H9 (cell line): ENCODE measurements at regions not wholly inside any gene's neighbourhood (a gene's known extent, or its start where the extent isn't known, plus 50 kb on each side); places are given as distances from the start of the nearest gene placed in this dataset.

ENCODE experiments used
- DNase-seq: peaks from one replicate; pipeline ENCODE4 v3.0.0-alpha.2; 2017
- H2AFZ ChIP-seq: one replicate; pipeline ENCODE4 v1.6.1; 2013; ENCODE audit warnings: mild to moderate bottlenecking, low read length, control low read depth, moderate library complexity
- H2AK5ac ChIP-seq: 2 replicates; pipeline ENCODE4 v1.6.1; 2013; ENCODE audit warnings: low read length, control low read depth, mixed read lengths; ENCODE audit not compliant: insufficient read length
- H2BK120ac ChIP-seq: one replicate; pipeline ENCODE4 v1.6.1; 2013; ENCODE audit warnings: low read depth, mild to moderate bottlenecking, low read length, control low read depth, inconsistent platforms; ENCODE audit not compliant: poor library complexity, severe bottlenecking
- H2BK12ac ChIP-seq: 2 replicates; pipeline ENCODE4 v1.6.1; 2013; ENCODE audit warnings: low read length, control low read depth, mixed read lengths, low read depth; ENCODE audit not compliant: insufficient read length
- H2BK15ac ChIP-seq: 2 replicates; pipeline ENCODE4 v1.6.1; 2013; ENCODE audit warnings: low read depth, low read length, control low read depth
- H2BK20ac ChIP-seq: one replicate; pipeline ENCODE4 v1.6.1; 2013; ENCODE audit warnings: low read depth, mild to moderate bottlenecking, low read length, control low read depth, inconsistent platforms; ENCODE audit not compliant: poor library complexity, severe bottlenecking
- H2BK5ac ChIP-seq: 2 replicates; pipeline ENCODE4 v1.6.1; 2013; ENCODE audit warnings: low read length, control low read depth, mixed read lengths; ENCODE audit not compliant: insufficient read length
- H3K14ac ChIP-seq: 2 replicates; pipeline ENCODE4 v1.6.1; 2013; ENCODE audit warnings: low read length, control low read depth; ENCODE audit not compliant: insufficient read depth
- H3K18ac ChIP-seq: 2 replicates; pipeline ENCODE4 v1.6.1; 2013; ENCODE audit warnings: low read depth, mild to moderate bottlenecking, mixed read lengths, low read length, control low read depth; ENCODE audit not compliant: insufficient read length
- H3K23ac ChIP-seq: 2 replicates; pipeline ENCODE4 v1.6.1; 2013; ENCODE audit warnings: low read length, control low read depth, mixed read lengths, low read depth; ENCODE audit not compliant: insufficient read length
- H3K23me2 ChIP-seq: 2 replicates; pipeline ENCODE4 v1.6.1; 2013; ENCODE audit warnings: low read depth, mild to moderate bottlenecking, mixed read lengths, low read length, control low read depth; ENCODE audit not compliant: insufficient read length, poor library complexity, severe bottlenecking
- H3K27ac ChIP-seq: 2 replicates; pipeline ENCODE4 v1.5.1; 2013; ENCODE audit warnings: low read length, control low read depth, mixed read lengths, low read depth; ENCODE audit not compliant: insufficient read length
- H3K27me3 ChIP-seq: 2 replicates; pipeline ENCODE4 v1.6.1; 2013; ENCODE audit warnings: low read length, control low read depth, inconsistent platforms; ENCODE audit not compliant: insufficient read depth
- H3K4ac ChIP-seq: 2 replicates; pipeline ENCODE4 v1.6.1; 2013; ENCODE audit warnings: low read depth, mild to moderate bottlenecking, control low read depth, inconsistent platforms, low read length, moderate library complexity
- H3K4me1 ChIP-seq: 2 replicates; pipeline ENCODE4 v1.6.1; 2013; ENCODE audit warnings: low read length, control low read depth, inconsistent platforms; ENCODE audit not compliant: insufficient read depth
- H3K4me2 ChIP-seq: 2 replicates; pipeline ENCODE4 v1.6.1; 2013; ENCODE audit warnings: low read length, control low read depth, mixed read lengths; ENCODE audit not compliant: insufficient read length, insufficient read depth
- H3K56ac ChIP-seq: 2 replicates; pipeline ENCODE4 v1.6.1; 2013; ENCODE audit warnings: low read depth, mild to moderate bottlenecking, mixed read lengths, low read length, control low read depth; ENCODE audit not compliant: insufficient read length
- H3K79me1 ChIP-seq: 2 replicates; pipeline ENCODE4 v1.6.1; 2013; ENCODE audit warnings: low read depth, mild to moderate bottlenecking, moderate library complexity, low read length, control low read depth, inconsistent platforms; ENCODE audit not compliant: insufficient read depth, poor library complexity, severe bottlenecking
- H3K79me2 ChIP-seq: 2 replicates; pipeline ENCODE4 v1.6.1; 2013; ENCODE audit warnings: low read length, control low read depth, inconsistent platforms; ENCODE audit not compliant: insufficient read depth
- H3K9ac ChIP-seq: 2 replicates; pipeline ENCODE4 v1.6.1; 2013; ENCODE audit warnings: low read length, control low read depth, mixed read lengths; ENCODE audit not compliant: insufficient read length; ENCODE audit errors: extremely low read depth
- H3K9me3 ChIP-seq: one replicate; pipeline ENCODE4 v1.6.1; 2013; ENCODE audit warnings: low read depth, low read length, inconsistent platforms; ENCODE audit not compliant: control insufficient read depth
- H3T11ph ChIP-seq: one replicate; pipeline ENCODE4 v1.6.1; 2013; ENCODE audit warnings: mild to moderate bottlenecking, low read length, control low read depth, inconsistent platforms
- H4K20me1 ChIP-seq: one replicate; pipeline ENCODE4 v1.6.1; 2013; ENCODE audit not compliant: control insufficient read depth, insufficient read length, insufficient read depth
- H4K5ac ChIP-seq: 2 replicates; pipeline ENCODE4 v1.6.1; 2013; ENCODE audit warnings: low read depth, mild to moderate bottlenecking, mixed read lengths, low read length, control low read depth; ENCODE audit not compliant: insufficient read length
- H4K8ac ChIP-seq: replicated peaks from 2 replicates; pipeline ENCODE4 v1.6.1; 2013; ENCODE audit warnings: low read length, control low read depth, mixed read lengths, low read depth; ENCODE audit not compliant: insufficient read length
- H4K91ac ChIP-seq: 2 replicates; pipeline ENCODE4 v1.6.1; 2013; ENCODE audit warnings: low read depth, mild to moderate bottlenecking, moderate library complexity, mixed read lengths, low read length, control low read depth; ENCODE audit not compliant: insufficient read length
- H3K27ac Mint-ChIP-seq, 3 experiments: 2 replicates in 2 of 3; 3 replicates in 1 of 3; pipeline ENCODE4 v1.8.0; 2020 to 2021; ENCODE audit warnings: mixed read lengths in 3 of 3, mild to moderate bottlenecking in 1 of 3, moderate library complexity in 1 of 3
- H3K27me3 Mint-ChIP-seq: 2 replicates; pipeline ENCODE4 v1.8.0; 2021; ENCODE audit warnings: low read depth, mild to moderate bottlenecking, moderate library complexity, mixed read lengths
- H3K36me3 Mint-ChIP-seq, 3 experiments: 2 replicates in 2 of 3; 3 replicates in 1 of 3; pipeline ENCODE4 v1.8.0; 2020 to 2021; ENCODE audit warnings: low read depth in 3 of 3, mixed read lengths in 3 of 3; ENCODE audit not compliant: insufficient read depth in 1 of 3
- H3K4me1 Mint-ChIP-seq, 2 experiments: 2 replicates each; pipeline ENCODE4 v1.8.0; 2020; ENCODE audit warnings: mixed read lengths in 2 of 2
- H3K4me3 Mint-ChIP-seq, 2 experiments: 2 replicates in 1 of 2; 3 replicates in 1 of 2; pipeline ENCODE4 v1.8.0; 2020 to 2021; ENCODE audit warnings: mild to moderate bottlenecking in 2 of 2, mixed read lengths in 2 of 2, moderate library complexity in 1 of 2
- H3K9me3 Mint-ChIP-seq, 2 experiments: 2 replicates in 1 of 2; 3 replicates in 1 of 2; pipeline ENCODE4 v1.8.0; 2020; ENCODE audit warnings: mild to moderate bottlenecking in 2 of 2, mixed read lengths in 2 of 2, moderate library complexity in 1 of 2
- WGBS: extraction: QIAGEN DNeasy Blood & Tissue Kit; methylation state at CpG from one replicate; pipeline ENCODE4 v1.1.7; 2013; ENCODE audit warnings: missing lambda C conversion rate, low lambda C conversion rate, mixed read lengths; ENCODE audit not compliant: insufficient read length; ENCODE audit errors: extremely low coverage; 5-methylcytosine and 5-hydroxymethylcytosine counted together
- TF ChIP-seq, protein P1 (sequence below): fragments of 200-600 bp; sonication (generic); conservative IDR thresholded peaks from 3 replicates; pipeline ENCODE4 v1.8.0; 2021; ENCODE audit warnings: antibody characterized with exemption, mild to moderate bottlenecking

DNA sequence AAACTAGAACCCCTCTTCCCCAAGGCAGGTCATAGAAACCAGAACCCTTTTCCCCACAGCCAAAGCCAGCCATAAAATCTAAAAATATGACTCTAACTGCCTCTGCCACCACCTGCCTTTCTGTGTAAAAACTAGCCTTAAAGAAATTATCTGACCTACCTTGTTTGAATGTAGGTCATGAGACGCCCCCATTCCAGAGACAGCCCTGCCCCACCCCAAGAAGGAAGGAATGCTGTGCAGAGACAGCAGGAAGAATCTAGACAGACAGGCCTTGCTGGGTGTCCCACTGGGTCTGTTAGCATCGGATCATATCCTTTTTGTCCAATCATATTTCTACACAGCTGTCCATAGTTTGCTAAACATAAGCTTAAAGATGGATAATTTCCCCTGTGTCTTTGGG lies 128.4 kb upstream of the RAB4A start:
- Histone ChIP-seq H3K79me2 (no peaks in the 10 kb centered on the region), H3K4me2 (no peak overlapping the region), H4K91ac (no peak overlapping the region), H3K27me3 (no peaks in the 10 kb centered on the region), H3K9me3 (no peaks in the 10 kb centered on the region), H2BK120ac (no peak overlapping the region), H3K79me1 (no peaks in the 10 kb centered on the region), H2BK12ac (no peak overlapping the region), H3K56ac (no peak overlapping the region), H3K23ac (no peak overlapping the region), H3K23me2 (no peaks in the 10 kb centered on the region), H3K14ac (no peak overlapping the region), H3K4me1 (no peaks in the 10 kb centered on the region), H4K20me1 (no peaks in the 10 kb centered on the region), H3T11ph (no peak overlapping the region), H2AFZ (no peak overlapping the region), H2BK20ac (no peak overlapping the region), H4K8ac (no peak overlapping the region), H3K4ac (no peak overlapping the region), H2BK5ac (no peak overlapping the region), H3K9ac (no peak overlapping the region), H3K18ac (no peak overlapping the region), H2BK15ac (no peak overlapping the region), H2AK5ac (no peak overlapping the region), H3K27ac (no peak overlapping the region), H4K5ac (no peak overlapping the region)
- no peak overlapping the region for H3K4me3 Mint-ChIP-seq
- no CpG with 5 or more reads among the region's 2 CpGs for WGBS
- no peak overlapping the region for H3K27ac Mint-ChIP-seq
- no peak for DNase-seq
- peaks cover 3 to 4% of the 10 kb centered on the region in 2 experiments for H3K4me1 Mint-ChIP-seq
- no peaks in the 10 kb centered on the region for H3K36me3 Mint-ChIP-seq
- TF ChIP-seq, protein P1, sequence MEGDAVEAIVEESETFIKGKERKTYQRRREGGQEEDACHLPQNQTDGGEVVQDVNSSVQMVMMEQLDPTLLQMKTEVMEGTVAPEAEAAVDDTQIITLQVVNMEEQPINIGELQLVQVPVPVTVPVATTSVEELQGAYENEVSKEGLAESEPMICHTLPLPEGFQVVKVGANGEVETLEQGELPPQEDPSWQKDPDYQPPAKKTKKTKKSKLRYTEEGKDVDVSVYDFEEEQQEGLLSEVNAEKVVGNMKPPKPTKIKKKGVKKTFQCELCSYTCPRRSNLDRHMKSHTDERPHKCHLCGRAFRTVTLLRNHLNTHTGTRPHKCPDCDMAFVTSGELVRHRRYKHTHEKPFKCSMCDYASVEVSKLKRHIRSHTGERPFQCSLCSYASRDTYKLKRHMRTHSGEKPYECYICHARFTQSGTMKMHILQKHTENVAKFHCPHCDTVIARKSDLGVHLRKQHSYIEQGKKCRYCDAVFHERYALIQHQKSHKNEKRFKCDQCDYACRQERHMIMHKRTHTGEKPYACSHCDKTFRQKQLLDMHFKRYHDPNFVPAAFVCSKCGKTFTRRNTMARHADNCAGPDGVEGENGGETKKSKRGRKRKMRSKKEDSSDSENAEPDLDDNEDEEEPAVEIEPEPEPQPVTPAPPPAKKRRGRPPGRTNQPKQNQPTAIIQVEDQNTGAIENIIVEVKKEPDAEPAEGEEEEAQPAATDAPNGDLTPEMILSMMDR, result no peak
- H3K9me3 Mint-ChIP-seq, result no peaks in the 10 kb centered on the region; a peak in 1 of 5 replicates
- H3K27me3 Mint-ChIP-seq, result peaks cover 11% of the 10 kb centered on the region
